ENCODE measurements at regions not wholly inside any gene's neighbourhood (a gene's known extent, or its start where the extent isn't known, plus 50 kb on each side); places are given as distances from the start of the nearest gene placed in this dataset.
A peak's percentile ranks its signal among the peaks of the same experiment; 100 is the strongest.
"Not testable (repeated sequence)": the region's sequence is repeated elsewhere in the genome, so short reads cannot be mapped to it uniquely, and the experiment has no call there.

DNA sequence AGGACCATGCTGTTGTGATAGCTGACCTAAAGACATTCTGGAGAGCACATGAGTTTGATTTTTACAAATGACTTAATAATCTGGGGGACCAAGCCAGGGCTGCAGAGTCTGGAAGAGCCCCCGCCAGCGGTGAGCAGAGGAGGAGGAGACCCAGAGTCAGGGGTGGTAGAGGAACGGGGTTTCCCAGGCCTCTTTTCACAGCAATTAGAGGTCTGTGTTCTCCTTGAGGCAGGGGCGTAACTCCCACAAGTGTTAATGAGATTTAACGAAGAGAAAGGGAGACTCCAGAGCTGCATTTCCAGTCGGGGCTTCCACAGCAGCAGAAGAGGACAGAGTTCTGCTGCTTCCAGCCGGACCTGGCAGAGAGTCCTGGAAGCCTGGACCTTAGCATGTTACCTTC is 137.9 kb upstream of the SLC24A2 start:
- no peak for DNase-seq

DNA sequence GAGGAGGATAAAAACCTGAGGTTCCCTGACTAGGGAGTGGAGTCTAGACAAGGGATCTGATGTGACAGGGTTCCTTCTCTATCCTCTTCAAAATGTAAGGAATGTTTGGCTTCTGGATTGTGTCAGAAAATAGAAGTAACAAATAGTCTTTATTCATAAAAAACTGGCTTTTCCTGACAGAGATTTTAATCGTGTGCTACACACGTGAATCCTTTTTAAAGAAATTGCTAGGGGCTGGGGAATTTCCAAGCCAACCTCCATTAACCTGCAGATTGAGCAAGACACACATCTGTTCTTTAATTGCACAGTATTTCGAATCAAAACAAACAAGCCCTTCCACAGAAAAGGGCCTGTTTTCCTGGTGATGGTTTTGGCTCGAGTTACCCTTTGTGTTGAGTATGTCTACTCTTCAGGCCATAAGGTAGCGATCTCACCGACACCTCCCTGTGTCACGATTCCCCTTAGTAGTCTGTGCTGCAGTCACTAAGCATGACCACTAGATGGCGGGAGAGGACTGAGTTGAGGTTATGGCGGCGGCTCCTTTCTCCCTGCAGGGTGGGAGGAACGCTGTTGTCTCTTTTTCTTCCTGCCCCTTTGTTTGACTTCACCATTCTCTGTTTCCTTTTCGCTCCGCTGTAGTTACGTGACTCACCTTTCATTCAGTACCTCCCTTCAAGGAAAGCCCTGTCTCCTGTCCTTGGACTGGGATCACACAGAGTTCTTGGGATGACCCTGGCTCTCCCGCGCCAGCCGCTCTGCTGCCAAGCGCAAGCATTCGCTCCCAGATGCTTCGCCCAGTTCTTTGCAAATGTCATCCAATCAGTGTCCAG is 137.1 kb upstream of the SLC24A2 start:
- DNase-seq = peak; percentile 77

DNA sequence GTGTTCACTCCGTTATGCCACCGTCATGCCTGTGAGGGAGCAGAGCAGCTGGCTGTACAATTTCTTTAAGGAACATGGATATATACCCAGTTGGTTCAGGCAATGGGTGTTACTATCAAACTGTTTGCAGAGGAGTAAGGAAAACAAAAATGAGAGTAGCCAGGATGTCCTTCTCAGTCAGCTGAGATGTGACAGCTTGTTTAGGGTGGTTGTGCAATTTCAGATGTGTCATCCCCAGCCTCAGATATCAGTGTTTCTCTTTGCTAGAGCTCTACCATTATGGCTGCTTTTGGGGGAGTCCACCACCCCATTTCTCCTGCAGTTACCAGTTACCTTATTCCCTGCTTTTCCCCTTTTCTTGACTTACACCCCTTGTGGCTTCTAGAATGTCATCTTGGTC is 135.2 kb upstream of the SLC24A2 start:
- DNase-seq = no peak

- DNase-seq = no peak
These were observed 133.8 kb upstream of the SLC24A2 start for GRCh38 chr9:19922476-19923118.

GRCh38 chr9:19920401-19920800 is 131.6 kb upstream of the SLC24A2 start:
- no peak for DNase-seq

DNA sequence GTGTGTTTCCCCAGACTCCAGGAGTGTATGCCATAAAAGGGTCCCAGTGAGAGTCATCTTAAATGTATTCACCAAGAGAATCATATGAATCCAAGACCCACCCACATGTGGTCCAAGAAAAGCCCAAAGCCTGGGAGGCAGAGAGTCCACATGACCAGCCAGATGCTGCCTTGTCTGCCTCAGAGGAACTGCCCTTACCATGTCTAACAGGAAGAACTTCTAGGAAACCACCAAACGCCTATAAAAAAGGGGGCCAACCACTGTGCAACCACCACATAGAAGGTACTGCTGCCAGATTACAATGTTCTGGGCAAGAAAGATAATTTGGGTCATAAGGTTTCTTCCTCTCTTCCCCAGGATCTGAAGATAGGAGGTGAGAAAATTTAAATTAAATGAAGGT is 129.8 kb upstream of the SLC24A2 start:
- DNase-seq = no peak

DNA sequence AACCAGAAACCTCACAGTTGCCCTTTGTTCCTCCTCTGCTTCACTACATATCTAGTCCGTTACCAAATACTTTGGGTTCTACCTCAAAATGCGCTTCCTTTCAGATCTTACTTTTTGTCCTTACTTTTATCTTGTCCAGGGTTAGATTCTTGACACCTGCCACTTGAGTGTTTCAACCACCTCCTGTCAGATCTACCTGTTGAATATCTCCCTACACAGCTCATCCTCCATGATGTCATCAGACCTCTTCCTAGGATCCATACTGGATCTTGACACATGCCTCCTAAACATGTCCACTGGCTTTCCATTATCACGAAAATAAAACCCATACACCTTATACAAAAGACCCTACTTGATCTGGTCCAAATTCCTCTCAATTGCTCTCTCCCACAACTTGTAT is 125.2 kb upstream of the SLC24A2 start:
- DNase-seq = no peak

DNA sequence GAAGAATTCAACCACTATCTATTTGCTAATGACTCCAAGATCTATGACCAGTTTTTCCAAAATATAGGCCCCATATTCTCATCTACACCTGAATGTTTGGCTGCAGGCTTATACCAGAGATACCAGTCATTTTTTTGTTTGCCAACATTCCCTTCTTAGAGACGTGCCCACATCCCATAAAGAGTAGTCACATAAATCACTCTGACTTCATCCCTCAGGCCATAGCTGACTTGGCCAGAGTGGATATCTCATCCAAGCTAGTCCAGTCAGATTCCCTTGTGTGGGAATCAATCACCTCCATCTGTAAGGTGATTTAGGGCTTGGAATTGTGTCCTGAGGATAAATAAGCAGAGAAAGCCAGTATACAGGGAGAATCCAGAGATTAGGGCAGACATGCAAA is 124.3 kb upstream of the SLC24A2 start:
- DNase-seq = no peak

GRCh38 chr9:19903076-19903475 is 114.2 kb upstream of the SLC24A2 start:
- DNase-seq = no peak

GRCh38 chr9:19901586-19901985 is 112.7 kb upstream of the SLC24A2 start:
- DNase-seq = no peak

- DNase-seq = no peak
These were observed 107.3 kb upstream of the SLC24A2 start for GRCh38 chr9:19896161-19896560.

DNA sequence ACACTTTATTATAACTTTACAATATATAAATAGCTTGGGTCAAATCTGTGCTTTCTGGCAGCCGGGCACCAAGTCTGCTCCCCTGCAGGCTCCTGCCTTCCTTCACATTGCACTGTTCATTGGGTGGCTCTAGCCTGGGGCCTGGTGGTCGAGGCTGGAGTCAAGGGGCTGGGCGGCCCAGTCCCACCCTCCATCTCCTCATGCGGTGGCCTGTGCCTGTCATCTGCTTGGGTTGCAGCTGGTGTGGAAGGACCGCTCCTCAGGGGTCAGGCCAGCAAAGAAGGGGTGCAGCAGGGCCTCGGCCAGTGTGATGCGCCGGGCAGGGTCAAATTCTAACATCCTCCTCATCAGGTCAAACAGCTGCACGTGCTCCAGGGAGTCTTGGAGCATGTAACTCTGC is 106.7 kb upstream of the SLC24A2 start:
- DNase-seq = not testable (repeated sequence)

DNA sequence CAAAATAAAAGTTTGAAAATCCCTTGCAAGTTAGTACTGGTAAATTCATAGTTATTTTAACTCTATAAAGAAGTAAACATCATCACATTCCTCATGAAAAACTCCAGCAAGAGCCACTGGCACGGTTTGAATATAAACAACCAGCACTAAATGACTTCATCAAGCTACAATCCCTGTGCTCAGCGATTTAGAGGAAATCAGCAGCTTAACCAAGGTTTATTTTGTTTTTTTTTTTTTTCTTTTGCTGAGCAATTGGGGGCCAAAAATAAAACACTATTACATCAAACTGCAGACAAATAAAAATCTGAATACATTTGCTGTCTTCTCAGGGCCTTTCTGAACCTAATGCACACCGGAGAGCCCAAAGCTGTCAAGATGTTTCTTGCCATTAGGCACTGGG is 106.2 kb upstream of the SLC24A2 start:
- DNase-seq = no peak

GRCh38 chr9:19885608-19886007 is 96.8 kb upstream of the SLC24A2 start:
- no peak for DNase-seq

DNA sequence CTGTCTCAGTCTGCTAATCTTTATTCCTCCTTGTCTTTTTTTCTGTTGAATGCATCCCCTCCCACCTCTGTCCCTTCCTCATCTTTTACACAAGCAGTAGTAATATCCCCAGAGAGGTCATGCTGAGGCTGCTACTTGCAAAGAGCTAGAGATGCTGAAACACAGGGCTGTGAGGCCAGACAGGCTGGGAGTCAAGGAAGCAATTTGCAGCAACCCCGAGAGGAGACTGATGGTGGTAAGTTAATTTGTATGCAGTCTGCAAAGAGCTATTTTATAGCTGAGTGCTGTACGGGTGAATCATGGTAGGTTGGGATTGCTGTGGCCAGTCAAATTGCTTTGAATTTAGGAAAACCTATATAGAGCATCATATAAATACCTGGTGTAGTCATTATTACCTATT is 90.2 kb upstream of the SLC24A2 start:
- DNase-seq = no peak

- DNase-seq = no peak
These were observed 87.9 kb upstream of the SLC24A2 start for GRCh38 chr9:19876569-19877316.

GRCh38 chr9:19875291-19875920 is 86.6 kb upstream of the SLC24A2 start:
- no peak for DNase-seq

DNA sequence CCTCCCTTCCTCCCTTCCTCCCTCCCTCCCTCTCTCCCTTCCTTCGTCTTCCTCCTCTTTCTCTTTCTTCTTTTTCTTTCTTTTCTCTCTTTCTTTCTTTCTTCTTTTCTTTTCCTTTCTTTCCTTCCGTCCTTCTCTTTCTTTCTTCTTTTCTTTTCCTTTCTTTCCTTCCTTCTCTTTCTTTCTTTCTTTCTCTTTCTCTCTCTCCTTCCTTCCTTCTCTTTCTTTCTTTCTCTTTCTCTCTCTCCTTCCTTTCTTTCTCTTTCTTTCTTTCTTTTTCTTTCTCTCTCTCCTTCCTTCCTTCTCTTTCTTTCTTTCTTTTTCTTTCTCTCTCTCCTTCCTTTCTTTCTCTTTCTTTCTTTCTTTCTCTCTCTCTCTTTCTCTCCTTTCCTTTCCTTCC is 84.4 kb upstream of the SLC24A2 start:
- not testable (repeated sequence) for DNase-seq

DNA sequence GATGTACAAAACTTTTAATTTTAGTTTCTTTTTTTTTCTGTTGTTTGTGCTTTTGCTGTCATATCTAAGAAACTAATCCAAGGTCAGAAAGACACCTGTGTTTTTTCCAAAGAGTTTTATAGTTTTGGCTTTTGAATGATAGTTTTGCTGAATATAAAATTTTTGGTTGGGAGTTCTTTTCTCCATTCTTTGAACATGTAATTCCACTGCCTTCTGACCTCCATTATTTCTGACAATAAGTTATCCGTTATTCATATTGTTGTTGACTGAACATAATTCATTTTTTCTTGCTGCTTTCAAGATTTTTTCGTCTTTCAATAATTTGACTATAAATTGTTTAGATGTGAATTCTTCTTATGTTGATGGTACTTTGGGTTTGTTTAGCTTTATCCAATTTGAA is 82.2 kb upstream of the SLC24A2 start:
- no peak for DNase-seq

DNA sequence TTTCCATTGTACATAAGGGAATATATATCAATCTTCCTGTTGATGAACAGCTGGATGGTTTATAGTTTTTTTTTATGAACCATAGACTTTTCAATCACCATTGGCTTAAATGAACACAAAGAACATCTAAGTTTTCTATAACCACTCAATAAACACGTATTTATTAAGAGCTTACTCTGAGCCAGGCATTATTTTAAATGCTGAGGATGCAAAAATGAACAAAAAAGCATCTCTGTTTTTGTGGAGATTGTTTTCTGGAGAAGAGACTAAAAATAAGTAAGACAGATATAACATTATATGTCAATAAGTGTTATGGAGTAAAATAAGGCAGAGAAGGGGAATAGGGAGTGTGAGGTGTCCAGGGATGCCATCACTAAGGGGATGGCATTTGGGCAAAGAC is 52.1 kb upstream of the SLC24A2 start:
- no peak for DNase-seq

All from activated naive CD4-positive, alpha-beta T cell treated with Interleukin-2 at 50 U/mL for 16 hours (primary cell).